ENCODE measurements at regions not wholly inside any gene's neighbourhood (a gene's known extent, or its start where the extent isn't known, plus 50 kb on each side); places are given as distances from the start of the nearest gene placed in this dataset.

DNA sequence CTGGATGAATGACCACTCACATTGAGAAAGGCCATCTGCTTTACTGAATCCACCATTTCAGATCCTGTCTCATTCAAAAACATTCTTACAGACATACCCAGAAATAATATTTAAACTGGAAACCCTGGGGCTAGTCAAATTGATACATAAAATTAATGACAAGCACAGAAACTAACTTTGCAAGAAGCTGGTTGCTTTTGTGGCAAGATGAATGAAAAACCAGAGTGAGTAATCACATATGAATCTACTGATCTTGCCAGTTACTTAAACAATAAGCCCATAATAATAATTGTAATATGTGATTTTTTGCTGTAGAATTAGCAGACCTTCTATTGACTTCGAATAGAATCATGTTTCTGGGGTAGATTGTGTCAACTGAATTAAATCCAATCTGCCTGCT is 235.1 kb downstream of the PPARGC1A start:
- DNase-seq: no peak

DNA sequence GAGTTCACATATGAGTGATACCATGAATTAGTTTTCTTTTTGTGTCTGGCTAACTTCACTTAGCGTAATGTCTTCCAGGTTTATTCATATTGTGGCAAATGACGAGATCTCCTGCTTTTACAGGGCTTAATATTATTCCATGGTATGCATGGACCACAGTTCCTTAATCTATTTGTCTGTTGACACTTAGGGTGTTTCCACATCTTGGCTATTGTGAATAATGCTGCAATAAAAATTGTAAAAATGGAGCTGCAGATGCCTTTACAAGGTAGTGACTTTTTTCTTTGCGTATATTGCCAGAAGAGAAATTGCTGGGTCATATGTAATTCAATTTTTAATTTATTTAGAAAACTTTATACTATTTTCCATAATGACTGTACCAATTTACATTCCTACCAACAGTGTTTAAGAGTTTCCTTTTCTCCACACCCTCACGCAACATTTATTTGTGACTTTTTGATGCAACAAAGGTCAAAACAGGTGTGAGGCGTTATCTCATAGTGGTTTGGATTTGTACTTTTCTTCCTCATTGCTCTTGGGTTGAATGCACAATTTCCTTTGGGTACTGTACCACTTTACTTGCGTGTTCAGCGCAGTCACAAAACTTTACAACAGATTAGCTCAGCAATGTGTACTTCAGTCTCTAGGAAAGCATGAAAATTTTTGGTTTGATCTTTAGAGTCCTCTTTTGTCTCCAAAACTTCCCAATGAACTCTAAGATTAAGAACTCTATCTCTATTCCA is 240.8 kb downstream of the PPARGC1A start:
- DNase-seq: no peak

DNA sequence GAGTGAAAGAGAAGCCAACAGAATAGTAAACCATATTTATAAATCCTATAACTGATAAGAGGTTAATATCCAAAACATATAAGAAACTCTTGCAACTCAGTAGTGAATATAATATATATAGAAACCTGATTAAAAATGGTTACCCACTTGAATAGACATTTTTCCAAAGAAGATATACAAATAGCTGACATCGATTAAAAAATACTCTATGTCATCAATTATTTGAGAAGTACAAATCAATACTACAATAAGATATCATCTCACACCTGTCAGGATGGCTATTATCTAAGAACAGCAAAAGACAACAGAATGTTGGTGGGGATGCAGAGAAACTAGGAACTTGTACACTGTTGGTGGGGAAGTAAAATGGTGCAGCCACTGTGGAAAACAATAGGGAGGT is 254.4 kb downstream of the PPARGC1A start:
- no peak for DNase-seq

GRCh38 chr4:23631255-23631950 is 258.4 kb downstream of the PPARGC1A start:
- no peak for DNase-seq

DNA sequence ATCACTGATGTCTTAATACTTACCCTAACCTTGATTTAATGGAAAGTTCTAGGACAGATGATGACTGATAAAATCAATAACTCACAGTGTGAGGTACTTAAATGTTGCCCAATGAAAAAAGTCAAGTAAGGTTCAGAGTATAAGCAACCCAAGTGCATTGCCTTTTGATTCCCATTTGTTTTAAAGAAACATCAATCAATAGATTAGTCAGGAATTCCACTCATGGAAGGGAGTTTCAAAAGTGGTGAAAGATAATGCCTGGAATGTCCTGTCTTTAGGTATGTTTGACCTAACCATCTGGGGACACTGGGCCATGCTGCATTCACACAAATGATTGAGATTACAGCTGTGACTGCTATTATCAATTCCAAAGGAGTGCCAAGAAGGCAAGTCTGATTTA is 259.7 kb downstream of the PPARGC1A start:
- DNase-seq: no peak

DNA sequence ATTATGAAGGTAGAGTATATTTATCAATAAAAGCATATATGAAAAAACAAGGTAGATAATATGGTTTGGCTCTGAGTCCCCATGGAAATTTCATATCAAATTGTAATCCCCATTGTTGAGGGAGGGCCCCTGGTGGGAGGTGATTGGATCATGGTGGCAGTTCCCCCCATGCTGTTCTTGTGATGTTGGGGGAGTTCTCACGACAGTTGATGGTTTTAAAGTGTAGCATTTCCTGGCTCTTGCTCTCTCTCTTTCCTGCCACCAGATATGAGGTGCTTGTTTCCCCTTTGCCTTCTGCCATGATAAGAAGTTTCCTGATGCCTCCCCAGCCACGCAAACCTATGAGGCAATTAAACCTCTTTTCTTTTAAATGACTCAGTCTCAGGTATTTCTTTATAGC is 260.4 kb downstream of the PPARGC1A start:
- no peak for DNase-seq

GRCh38 chr4:23614284-23614892 is 275.5 kb downstream of the PPARGC1A start:
- no peak for DNase-seq

DNA sequence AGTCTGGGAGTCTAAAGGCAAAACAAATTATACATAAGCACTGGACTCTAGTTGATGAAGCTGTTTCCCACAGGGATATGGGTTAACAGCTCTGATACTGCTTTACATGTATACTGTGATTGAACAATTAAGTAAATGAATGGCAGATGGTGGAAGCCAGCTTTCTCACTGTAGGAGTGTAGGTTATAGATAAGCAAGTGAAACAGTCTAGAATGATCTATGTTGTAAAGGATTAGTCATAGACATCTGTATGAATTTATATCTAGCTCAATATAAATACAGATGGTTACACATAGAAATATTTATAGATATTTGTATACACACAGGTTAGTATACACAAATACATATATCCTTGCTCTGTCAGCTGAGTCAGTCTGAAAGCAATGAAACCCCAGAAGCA is 276.1 kb downstream of the PPARGC1A start:
- no peak for DNase-seq

- DNase-seq: no peak
These were observed 287.1 kb downstream of the PPARGC1A start for GRCh38 chr4:23602720-23603119.

GRCh38 chr4:23594125-23594524 is 295.7 kb downstream of the PPARGC1A start:
- DNase-seq: no peak

DNA sequence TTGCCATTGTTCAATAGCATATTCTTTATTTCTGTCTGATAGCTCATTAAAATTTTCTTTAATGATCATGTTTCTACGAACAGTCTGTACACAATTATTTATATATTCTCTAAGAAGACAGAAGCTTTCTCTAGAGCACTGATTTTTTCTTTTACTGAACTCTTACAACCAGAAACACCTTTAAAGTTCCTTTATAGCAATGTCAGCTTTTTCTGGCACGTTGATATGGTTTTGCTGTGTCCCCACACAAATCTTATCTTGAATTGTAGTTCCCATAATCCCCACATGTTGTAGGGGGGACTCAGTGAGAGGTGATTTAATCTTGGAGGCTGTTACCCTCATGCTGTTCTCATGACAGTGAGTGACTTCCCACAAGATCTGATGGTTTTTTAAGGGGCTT is 299.4 kb downstream of the PPARGC1A start:
- DNase-seq: no peak

DNA sequence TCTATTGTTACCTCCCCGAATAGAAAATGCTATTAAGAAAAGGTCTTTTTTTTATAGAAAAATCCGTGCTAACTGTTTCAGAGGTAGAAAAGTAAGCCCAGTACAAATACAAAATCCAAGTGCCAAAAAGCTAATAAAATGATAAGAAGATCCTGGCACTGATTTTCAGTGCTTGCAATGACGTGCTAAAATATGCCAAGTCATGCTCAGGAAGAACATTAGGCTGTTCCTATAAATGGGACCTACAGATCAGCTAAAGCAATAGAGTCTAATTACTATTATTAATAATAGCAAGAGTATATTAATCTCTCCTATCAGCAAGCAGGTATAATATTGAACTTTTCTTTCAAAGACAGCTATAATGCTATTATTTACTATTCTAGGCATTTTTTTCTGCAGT is 305.8 kb downstream of the PPARGC1A start:
- no peak for DNase-seq

DNA sequence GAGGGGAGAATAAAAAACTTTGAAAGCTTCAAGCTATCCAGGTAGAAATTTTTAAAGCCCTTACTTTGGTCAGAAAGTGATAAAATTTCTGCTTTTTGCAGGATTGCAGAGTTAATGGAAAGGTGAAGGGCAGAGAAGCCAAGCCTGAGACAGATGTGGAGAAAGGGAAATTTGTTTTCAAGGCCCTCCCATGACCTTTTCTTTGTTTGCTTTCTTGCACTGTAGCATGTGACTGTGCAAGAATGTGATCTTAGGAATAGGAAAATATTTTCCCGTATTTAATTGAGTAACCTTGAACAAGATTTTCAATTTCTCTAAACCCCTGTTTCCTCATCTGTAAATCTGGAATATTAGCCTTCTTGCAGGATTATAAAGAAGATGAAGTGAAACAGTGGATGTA is 307.2 kb downstream of the PPARGC1A start:
- no peak for DNase-seq

DNA sequence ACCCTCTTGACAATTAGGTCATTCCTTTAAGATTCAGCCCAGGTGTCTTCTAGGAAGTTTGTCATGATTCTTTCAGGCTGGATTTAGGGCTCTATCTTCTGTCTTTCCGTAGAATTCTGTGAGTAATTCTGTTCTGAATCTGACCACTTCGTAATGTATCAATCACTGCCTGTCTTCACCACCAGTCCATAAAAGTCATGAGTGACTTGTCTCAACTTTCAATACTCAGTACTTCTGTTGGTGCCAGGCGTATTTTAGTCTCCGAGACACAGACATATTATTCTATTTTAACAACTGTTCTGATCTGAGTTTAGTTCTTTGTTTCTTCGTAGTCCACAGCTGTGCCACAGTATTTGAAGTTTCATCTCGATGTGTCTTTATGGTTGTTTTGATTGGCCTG is 310.7 kb downstream of the PPARGC1A start:
- DNase-seq: no peak

GRCh38 chr4:23577398-23577797 is 312.4 kb downstream of the PPARGC1A start:
- DNase-seq: no peak

DNA sequence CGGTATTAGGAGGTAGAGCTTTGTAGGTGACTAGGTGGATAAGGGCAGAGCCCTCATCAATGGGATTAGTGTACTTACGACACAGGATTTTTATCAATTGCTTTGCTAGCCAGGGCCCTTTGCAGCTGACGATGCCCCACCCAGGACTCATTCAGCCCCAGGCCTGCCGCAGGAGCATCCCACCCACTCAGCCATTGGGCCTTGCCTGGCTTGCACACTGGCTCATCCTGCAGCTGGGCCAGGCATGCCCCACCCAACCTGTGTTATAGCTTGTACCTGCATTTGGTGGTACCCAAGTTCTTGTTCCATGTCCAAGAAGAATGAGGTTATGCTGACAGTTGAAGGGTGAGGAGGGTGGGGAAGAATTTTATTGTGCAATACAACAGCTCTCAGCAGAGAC is 317.5 kb downstream of the PPARGC1A start:
- DNase-seq: no peak

GRCh38 chr4:23567338-23567737 is 322.5 kb downstream of the PPARGC1A start:
- no peak for DNase-seq

GRCh38 chr4:23560748-23561147 is 329.1 kb downstream of the PPARGC1A start:
- no peak for DNase-seq

DNA sequence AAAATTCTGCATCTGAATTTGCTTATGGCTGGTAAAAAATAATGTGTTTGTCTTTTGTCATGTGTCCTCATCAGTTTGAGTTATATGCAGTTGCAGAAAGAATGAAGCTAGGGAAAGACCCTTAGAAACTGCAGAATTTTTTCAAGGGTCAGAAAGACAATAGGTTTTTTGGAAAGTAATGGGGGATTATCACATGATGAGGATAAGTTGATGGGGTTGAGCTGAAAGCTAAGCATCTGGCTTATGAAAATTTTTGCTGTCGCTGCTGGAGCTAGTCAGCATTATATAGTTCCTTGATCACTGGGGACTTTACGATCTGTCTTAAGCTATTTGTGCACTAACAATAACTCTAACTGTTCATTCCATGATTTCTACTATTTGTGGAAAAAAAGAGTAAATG is 331.7 kb downstream of the PPARGC1A start:
- no peak for DNase-seq

DNA sequence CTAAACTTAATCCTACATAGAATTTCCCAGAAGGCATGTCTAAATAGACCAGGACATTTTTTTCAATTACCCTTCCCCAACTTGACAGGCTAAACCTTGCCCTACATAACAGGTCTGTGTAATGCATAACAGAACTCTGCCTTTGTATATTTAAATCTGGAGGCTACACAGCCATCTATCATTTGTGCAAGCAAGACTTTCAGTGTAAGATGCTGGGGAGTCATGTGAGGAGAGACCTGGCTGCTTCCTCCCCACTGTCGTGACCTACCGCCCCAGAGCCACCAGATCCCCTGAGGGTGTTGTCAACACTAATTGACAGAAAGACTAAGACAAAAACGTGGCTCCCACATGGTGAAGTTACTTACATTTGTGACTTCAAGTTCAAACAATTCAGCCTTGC is 342.2 kb downstream of the PPARGC1A start:
- no peak for DNase-seq

GRCh38 chr4:23547096-23547495 is 342.8 kb downstream of the PPARGC1A start:
- no peak for DNase-seq

DNA sequence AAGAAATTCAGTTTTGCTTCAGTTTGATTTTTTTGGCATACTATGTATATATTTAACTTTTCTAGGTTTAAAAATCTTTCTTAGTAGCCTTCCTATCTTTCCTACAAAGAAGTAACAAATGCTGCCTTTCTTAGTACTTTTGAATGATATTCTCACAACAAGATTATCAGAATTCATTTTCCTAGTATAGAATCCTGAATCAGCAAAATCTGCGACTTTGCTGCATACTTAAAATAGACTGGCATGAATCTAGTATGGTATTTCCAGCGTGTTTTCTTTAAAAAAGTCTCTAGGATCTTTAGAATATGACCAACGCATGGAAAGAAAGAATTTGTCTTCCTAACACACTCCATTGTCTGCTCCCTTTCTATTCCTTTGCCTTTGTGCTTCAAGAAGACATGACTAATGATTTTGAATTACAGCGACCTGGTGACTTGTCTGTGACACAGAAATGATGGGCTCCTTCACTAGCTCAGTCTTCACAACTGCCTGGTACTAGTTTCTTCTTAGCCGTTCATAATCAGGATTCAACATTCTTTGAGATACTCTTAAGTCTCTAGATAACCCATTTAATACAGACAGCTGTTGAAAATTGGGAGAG is 349.8 kb downstream of the PPARGC1A start:
- no peak for DNase-seq

DNA sequence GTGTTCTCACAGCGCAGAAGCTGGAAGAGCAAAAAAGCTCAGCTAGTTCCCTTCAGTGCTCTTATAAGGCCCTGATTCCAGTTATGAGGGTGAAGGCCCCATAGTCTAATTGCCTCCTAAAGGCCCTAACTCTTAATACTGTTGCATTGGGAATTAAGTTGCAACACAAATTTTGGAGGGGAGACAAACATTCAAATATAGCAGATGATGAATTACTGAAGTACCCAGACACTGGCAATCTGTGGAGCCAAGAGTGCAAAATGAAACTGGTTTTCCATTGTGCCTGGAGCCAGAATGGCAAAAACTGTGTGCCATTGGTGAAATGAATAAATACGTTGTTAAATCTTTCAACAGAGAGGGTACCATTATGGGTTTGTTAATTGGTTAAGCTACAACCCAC is 356.0 kb downstream of the PPARGC1A start:
- no peak for DNase-seq

DNA sequence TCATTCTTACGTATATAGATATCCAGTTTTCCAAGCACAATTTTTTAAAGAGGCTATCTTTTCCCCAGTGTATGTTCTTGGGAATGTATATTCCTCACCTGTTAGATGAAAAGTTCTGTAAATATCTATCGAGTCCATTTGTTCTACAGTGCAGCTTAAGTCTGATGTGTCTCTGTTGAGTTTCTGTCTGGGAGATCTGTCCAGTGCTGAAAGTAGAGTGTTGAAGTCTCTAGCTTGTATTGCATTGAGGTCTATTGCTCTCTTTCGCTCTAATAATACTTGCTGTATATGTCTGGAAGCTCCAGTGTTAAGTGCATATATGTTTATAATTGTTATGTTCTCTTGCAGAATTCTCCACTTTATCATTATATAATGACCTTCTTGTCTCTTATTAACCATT is 373.1 kb downstream of the PPARGC1A start:
- no peak for DNase-seq

Measured in CD4-positive, alpha-beta T cell treated with Interleukin-21 for 1 hour (primary cell).